HepG2 (cell line): ENCODE measurements at regions not wholly inside any gene's neighbourhood (a gene's known extent, or its start where the extent isn't known, plus 50 kb on each side); places are given as distances from the start of the nearest gene placed in this dataset.

Experiments
- CBX5 ChIP-seq: sonication (generic); formaldehyde crosslinking; IDR thresholded peaks from 2 replicates; pipeline ENCODE4 v1.4.0; 2020; ENCODE audit warnings: missing genetic modification reagents, borderline replicate concordance
- FOSL2 ChIP-seq: sonication (generic); formaldehyde crosslinking; IDR thresholded peaks from 2 replicates; pipeline ENCODE4 v1.4.0; 2020; ENCODE audit warnings: missing genetic modification reagents
- GTF2F1 ChIP-seq: fragments of 150-350 bp; IDR thresholded peaks from 2 replicates; pipeline ENCODE4 v1.6.1; 2014; ENCODE audit warnings: low read length
- HNRNPLL ChIP-seq: fragments of 200-400 bp; formaldehyde crosslinking; IDR thresholded peaks from 2 replicates; pipeline ENCODE4 v1.6.1; 2017; ENCODE audit warnings: mild to moderate bottlenecking, low read depth, low read length; ENCODE audit not compliant: poor library complexity, severe bottlenecking
- POLR2A ChIP-seq, 2 experiments: IDR thresholded peaks; 2 replicates each; pipeline ENCODE4 v1.6.1; 2011; ENCODE audit warnings: low read depth in 2 of 2, low read length in 2 of 2, mild to moderate bottlenecking in 1 of 2, moderate library complexity in 1 of 2; ENCODE audit not compliant: insufficient read depth in 1 of 2
- TFDP1 ChIP-seq: IDR thresholded peaks from 2 replicates; pipeline ENCODE4 v1.6.1; 2016; ENCODE audit warnings: missing compliant biosample characterization, missing genetic modification reagents, borderline replicate concordance
- ZNF343 ChIP-seq: sonication (generic); formaldehyde crosslinking; IDR thresholded peaks from 2 replicates; pipeline ENCODE4 v1.4.0; 2020; ENCODE audit warnings: mild to moderate bottlenecking, missing genetic modification reagents
- ZNF816 ChIP-seq: sonication (generic); formaldehyde crosslinking; IDR thresholded peaks from 2 replicates; pipeline ENCODE4 v1.8.0; 2022; ENCODE audit warnings: missing genetic modification reagents, mild to moderate bottlenecking, borderline replicate concordance
- TF ChIP-seq, protein P1 (sequence below), 2 experiments: sonication (generic) in 1 of 2; formaldehyde crosslinking in 1 of 2; IDR thresholded peaks; 2 replicates each; pipeline versions ENCODE4 v1.5.1 to v1.6.1; 2011 to 2020; ENCODE audit warnings: borderline replicate concordance in 1 of 2, low read depth in 1 of 2, low read length in 1 of 2, mild to moderate bottlenecking in 1 of 2, missing genetic modification reagents in 1 of 2, moderate library complexity in 1 of 2
- TF ChIP-seq, protein P2 (sequence below): sonication (generic); formaldehyde crosslinking; IDR thresholded peaks from 2 replicates; pipeline ENCODE4 v1.4.0; 2020; ENCODE audit warnings: missing genetic modification reagents
- TF ChIP-seq, protein P3 (sequence below): sonication (generic); formaldehyde crosslinking; IDR thresholded peaks from 2 replicates; pipeline ENCODE4 v1.5.0; 2020; ENCODE audit warnings: mild to moderate bottlenecking, missing genetic modification reagents, moderate library complexity

- no peak for TF ChIP-seq POLR2A (IDR thresholded peaks at IDR 0.05; ENCODE audit: insufficient read depth in 1 of 2, low read depth in 2 of 2, low read length in 2 of 2)
- no peak for TF ChIP-seq FOSL2
- TF ChIP-seq HNRNPLL = no peak
- no peak for TF ChIP-seq TFDP1 (CRISPR knock-in tag)
- TF ChIP-seq GTF2F1 = no peak
- TF ChIP-seq, protein P1, sequence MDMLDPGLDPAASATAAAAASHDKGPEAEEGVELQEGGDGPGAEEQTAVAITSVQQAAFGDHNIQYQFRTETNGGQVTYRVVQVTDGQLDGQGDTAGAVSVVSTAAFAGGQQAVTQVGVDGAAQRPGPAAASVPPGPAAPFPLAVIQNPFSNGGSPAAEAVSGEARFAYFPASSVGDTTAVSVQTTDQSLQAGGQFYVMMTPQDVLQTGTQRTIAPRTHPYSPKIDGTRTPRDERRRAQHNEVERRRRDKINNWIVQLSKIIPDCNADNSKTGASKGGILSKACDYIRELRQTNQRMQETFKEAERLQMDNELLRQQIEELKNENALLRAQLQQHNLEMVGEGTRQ (IDR thresholded peaks at IDR 0.05; ENCODE audit: low read depth, low read length) = no peak
- TF ChIP-seq, protein P1 (CRISPR knock-in tag; IDR thresholded peaks at IDR 0.05; ENCODE audit: borderline replicate concordance) = no peak
- no peak for TF ChIP-seq ZNF816 (CRISPR knock-in tag)
- TF ChIP-seq, protein P2, sequence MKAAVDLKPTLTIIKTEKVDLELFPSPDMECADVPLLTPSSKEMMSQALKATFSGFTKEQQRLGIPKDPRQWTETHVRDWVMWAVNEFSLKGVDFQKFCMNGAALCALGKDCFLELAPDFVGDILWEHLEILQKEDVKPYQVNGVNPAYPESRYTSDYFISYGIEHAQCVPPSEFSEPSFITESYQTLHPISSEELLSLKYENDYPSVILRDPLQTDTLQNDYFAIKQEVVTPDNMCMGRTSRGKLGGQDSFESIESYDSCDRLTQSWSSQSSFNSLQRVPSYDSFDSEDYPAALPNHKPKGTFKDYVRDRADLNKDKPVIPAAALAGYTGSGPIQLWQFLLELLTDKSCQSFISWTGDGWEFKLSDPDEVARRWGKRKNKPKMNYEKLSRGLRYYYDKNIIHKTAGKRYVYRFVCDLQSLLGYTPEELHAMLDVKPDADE = no peak
- TF ChIP-seq, protein P3, sequence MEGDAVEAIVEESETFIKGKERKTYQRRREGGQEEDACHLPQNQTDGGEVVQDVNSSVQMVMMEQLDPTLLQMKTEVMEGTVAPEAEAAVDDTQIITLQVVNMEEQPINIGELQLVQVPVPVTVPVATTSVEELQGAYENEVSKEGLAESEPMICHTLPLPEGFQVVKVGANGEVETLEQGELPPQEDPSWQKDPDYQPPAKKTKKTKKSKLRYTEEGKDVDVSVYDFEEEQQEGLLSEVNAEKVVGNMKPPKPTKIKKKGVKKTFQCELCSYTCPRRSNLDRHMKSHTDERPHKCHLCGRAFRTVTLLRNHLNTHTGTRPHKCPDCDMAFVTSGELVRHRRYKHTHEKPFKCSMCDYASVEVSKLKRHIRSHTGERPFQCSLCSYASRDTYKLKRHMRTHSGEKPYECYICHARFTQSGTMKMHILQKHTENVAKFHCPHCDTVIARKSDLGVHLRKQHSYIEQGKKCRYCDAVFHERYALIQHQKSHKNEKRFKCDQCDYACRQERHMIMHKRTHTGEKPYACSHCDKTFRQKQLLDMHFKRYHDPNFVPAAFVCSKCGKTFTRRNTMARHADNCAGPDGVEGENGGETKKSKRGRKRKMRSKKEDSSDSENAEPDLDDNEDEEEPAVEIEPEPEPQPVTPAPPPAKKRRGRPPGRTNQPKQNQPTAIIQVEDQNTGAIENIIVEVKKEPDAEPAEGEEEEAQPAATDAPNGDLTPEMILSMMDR = no peak
- TF ChIP-seq CBX5 (CRISPR knock-in tag) = no peak
- TF ChIP-seq ZNF343 = no peak
Observed at GRCh38 chr12:114555451-114555850, 128.5 kb downstream of the TBX3 start.
